ENCODE measurements at regions not wholly inside any gene's neighbourhood (a gene's known extent, or its start where the extent isn't known, plus 50 kb on each side); places are given as distances from the start of the nearest gene placed in this dataset.

GRCh38 chr7:8913682-8914081, 480.3 kb downstream of the NXPH1 start:
- TF ChIP-seq, protein P1, sequence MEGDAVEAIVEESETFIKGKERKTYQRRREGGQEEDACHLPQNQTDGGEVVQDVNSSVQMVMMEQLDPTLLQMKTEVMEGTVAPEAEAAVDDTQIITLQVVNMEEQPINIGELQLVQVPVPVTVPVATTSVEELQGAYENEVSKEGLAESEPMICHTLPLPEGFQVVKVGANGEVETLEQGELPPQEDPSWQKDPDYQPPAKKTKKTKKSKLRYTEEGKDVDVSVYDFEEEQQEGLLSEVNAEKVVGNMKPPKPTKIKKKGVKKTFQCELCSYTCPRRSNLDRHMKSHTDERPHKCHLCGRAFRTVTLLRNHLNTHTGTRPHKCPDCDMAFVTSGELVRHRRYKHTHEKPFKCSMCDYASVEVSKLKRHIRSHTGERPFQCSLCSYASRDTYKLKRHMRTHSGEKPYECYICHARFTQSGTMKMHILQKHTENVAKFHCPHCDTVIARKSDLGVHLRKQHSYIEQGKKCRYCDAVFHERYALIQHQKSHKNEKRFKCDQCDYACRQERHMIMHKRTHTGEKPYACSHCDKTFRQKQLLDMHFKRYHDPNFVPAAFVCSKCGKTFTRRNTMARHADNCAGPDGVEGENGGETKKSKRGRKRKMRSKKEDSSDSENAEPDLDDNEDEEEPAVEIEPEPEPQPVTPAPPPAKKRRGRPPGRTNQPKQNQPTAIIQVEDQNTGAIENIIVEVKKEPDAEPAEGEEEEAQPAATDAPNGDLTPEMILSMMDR (IDR thresholded peaks at IDR 0.05), result no peak
- no peak for TF ChIP-seq POLR2A (IDR thresholded peaks at IDR 0.05)
